ENCODE measurements at regions not wholly inside any gene's neighbourhood (a gene's known extent, or its start where the extent isn't known, plus 50 kb on each side); places are given as distances from the start of the nearest gene placed in this dataset.

GRCh38 chr5:74409712-74410111, 230.8 kb downstream of the ENC1 start:
- TF ChIP-seq CREB1 (IDR thresholded peaks at IDR 0.05; ENCODE audit: low read depth): no peak
- TF ChIP-seq ZBTB7A (IDR thresholded peaks at IDR 0.05; ENCODE audit: low read depth): no peak
- TF ChIP-seq CEBPB (IDR thresholded peaks at IDR 0.05): no peak
- TF ChIP-seq EP300 (IDR thresholded peaks at IDR 0.05; ENCODE audit: borderline replicate concordance): no peak
- TF ChIP-seq TAF1 (IDR thresholded peaks at IDR 0.05; ENCODE audit: low read depth): no peak
- TF ChIP-seq, protein P1, sequence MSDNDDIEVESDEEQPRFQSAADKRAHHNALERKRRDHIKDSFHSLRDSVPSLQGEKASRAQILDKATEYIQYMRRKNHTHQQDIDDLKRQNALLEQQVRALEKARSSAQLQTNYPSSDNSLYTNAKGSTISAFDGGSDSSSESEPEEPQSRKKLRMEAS (IDR thresholded peaks at IDR 0.05): no peak
- TF ChIP-seq TCF12 (IDR thresholded peaks at IDR 0.05; ENCODE audit: low read depth): no peak
- TF ChIP-seq EGR1 (IDR thresholded peaks at IDR 0.05): no peak
- no peak for TF ChIP-seq YY1 (IDR thresholded peaks at IDR 0.05; ENCODE audit: low read depth)
- no peak for TF ChIP-seq NFIC (IDR thresholded peaks at IDR 0.05)
- TF ChIP-seq, protein P2, sequence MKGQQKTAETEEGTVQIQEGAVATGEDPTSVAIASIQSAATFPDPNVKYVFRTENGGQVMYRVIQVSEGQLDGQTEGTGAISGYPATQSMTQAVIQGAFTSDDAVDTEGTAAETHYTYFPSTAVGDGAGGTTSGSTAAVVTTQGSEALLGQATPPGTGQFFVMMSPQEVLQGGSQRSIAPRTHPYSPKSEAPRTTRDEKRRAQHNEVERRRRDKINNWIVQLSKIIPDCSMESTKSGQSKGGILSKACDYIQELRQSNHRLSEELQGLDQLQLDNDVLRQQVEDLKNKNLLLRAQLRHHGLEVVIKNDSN (IDR thresholded peaks at IDR 0.05): no peak
- no peak for TF ChIP-seq RAD21 (IDR thresholded peaks at IDR 0.05; ENCODE audit: low read depth)
- no peak for TF ChIP-seq FOXM1 (IDR thresholded peaks at IDR 0.05; ENCODE audit: borderline replicate concordance, low read depth)

DNA sequence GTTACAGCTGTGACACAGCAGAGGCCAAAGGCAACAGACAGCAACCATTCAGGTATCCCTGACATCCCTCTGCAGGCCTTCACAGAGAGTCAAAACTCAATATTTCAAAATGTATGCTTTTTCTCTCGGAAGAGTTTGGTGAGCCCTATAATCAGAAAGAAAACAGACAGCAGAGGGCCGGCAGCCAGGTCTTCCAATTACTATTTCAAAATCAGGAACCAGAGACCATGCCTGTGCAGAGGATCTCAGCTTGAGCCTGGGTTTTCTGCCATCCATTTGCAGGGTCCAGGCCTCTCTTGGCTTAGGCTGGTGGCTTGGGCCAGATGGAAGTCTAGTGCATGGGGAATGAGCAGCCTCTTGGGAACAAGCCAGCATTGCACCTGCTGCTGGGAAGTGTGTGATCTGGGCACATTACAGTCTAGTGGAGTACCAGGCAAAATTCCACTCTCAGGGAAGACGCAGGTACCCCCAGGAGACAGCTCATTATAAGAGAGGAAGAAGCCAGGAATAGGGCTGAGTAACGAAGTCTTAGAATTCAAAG, 231.3 kb downstream of the ENC1 start:
- TF ChIP-seq NFIC (IDR thresholded peaks at IDR 0.05) (no peak), FOXM1 (IDR thresholded peaks at IDR 0.05; ENCODE audit: borderline replicate concordance, low read depth) (no peak), CREB1 (IDR thresholded peaks at IDR 0.05; ENCODE audit: low read depth) (no peak)
- TF ChIP-seq, protein P1 (IDR thresholded peaks at IDR 0.05): no peak

DNA sequence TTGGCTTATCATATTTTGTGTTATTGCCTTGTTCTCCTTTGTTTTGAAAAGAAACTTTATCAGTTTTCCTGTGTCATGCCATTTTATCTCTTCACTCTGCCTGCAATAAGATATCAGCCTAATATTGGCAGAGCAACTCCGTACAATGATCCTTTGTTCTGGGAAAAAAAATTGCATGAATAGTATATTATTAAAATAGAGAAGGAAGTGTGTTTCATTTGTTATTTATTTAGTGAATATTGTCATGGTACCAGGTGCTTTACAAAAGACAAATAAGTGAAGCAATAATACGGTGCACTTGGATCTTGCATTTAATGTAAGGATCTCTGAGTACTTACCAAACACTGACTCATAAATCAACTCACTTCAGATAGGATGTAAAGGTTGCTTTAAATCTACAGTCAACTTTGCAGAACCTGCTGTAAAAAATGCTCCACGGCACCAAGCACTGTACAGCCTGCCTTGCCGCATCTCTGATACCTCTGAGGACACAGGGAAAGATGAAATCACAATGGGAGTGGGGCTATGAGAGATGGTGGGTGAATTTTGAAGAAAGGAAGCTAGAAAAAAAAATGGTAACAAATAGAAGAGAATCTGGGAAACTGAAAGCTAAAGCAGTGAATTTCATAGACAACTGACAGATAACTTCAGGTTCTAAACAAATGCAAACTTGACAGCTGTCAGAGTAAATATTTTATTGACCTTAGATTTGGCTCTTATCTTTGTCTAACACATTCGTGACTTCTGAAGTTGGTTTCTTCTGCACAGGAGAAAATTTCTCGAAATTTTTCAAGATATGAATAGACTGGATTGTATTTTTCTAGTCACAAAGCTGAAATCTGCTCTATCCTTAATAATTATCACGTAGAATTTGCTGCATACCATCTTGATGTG, 232.1 kb downstream of the ENC1 start:
- TF ChIP-seq TAF1 (IDR thresholded peaks at IDR 0.05; ENCODE audit: low read depth) (no peak), CREB1 (IDR thresholded peaks at IDR 0.05; ENCODE audit: low read depth) (no peak), YY1 (IDR thresholded peaks at IDR 0.05; ENCODE audit: low read depth) (no peak), CEBPB (IDR thresholded peaks at IDR 0.05) (no peak), TEAD4 (IDR thresholded peaks at IDR 0.05) (no peak)
- TF ChIP-seq, protein P2 (IDR thresholded peaks at IDR 0.05): no peak

- TF ChIP-seq RAD21 (IDR thresholded peaks at IDR 0.05; ENCODE audit: low read depth) (no peak), TCF12 (IDR thresholded peaks at IDR 0.05; ENCODE audit: low read depth) (no peak), EP300 (IDR thresholded peaks at IDR 0.05; ENCODE audit: borderline replicate concordance) (no peak), TEAD4 (IDR thresholded peaks at IDR 0.05) (no peak), TAF1 (IDR thresholded peaks at IDR 0.05; ENCODE audit: low read depth) (no peak), CEBPB (IDR thresholded peaks at IDR 0.05) (no peak), CREB1 (IDR thresholded peaks at IDR 0.05; ENCODE audit: low read depth) (no peak), EGR1 (IDR thresholded peaks at IDR 0.05) (no peak), ZBTB7A (IDR thresholded peaks at IDR 0.05; ENCODE audit: low read depth) (no peak), FOXM1 (IDR thresholded peaks at IDR 0.05; ENCODE audit: borderline replicate concordance, low read depth) (no peak), NFIC (IDR thresholded peaks at IDR 0.05) (no peak), YY1 (IDR thresholded peaks at IDR 0.05; ENCODE audit: low read depth) (no peak)
- TF ChIP-seq, protein P1 (IDR thresholded peaks at IDR 0.05): no peak
- TF ChIP-seq, protein P3, sequence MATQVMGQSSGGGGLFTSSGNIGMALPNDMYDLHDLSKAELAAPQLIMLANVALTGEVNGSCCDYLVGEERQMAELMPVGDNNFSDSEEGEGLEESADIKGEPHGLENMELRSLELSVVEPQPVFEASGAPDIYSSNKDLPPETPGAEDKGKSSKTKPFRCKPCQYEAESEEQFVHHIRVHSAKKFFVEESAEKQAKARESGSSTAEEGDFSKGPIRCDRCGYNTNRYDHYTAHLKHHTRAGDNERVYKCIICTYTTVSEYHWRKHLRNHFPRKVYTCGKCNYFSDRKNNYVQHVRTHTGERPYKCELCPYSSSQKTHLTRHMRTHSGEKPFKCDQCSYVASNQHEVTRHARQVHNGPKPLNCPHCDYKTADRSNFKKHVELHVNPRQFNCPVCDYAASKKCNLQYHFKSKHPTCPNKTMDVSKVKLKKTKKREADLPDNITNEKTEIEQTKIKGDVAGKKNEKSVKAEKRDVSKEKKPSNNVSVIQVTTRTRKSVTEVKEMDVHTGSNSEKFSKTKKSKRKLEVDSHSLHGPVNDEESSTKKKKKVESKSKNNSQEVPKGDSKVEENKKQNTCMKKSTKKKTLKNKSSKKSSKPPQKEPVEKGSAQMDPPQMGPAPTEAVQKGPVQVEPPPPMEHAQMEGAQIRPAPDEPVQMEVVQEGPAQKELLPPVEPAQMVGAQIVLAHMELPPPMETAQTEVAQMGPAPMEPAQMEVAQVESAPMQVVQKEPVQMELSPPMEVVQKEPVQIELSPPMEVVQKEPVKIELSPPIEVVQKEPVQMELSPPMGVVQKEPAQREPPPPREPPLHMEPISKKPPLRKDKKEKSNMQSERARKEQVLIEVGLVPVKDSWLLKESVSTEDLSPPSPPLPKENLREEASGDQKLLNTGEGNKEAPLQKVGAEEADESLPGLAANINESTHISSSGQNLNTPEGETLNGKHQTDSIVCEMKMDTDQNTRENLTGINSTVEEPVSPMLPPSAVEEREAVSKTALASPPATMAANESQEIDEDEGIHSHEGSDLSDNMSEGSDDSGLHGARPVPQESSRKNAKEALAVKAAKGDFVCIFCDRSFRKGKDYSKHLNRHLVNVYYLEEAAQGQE (IDR thresholded peaks at IDR 0.05; ENCODE audit: low read depth): no peak
- TF ChIP-seq, protein P2 (IDR thresholded peaks at IDR 0.05): no peak
These were observed 232.8 kb downstream of the ENC1 start for GRCh38 chr5:74407701-74408100.

DNA sequence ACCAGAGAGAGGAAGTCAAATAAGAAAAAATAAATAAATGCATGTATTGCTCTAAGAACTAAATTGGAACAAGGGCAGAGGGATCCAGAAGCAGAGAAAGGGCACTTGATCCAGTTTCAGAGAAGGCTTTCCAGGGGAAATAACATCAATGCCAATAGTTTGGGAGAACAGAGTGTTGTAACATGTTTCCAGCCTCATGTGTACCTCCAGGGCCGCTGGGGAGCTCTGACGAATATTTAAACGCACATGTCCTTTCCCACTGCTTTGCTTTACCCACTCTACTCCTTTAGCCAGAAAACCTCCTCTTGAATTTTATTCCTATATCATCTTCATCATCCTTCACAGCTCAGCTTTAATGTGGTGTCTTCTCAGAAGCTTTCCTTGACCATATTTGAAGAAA, 233.7 kb downstream of the ENC1 start:
- TF ChIP-seq TCF12 (IDR thresholded peaks at IDR 0.05; ENCODE audit: low read depth) (no peak), TEAD4 (IDR thresholded peaks at IDR 0.05) (no peak), EP300 (IDR thresholded peaks at IDR 0.05; ENCODE audit: borderline replicate concordance) (no peak), CEBPB (IDR thresholded peaks at IDR 0.05) (no peak), FOXM1 (IDR thresholded peaks at IDR 0.05; ENCODE audit: borderline replicate concordance, low read depth) (no peak), NFIC (IDR thresholded peaks at IDR 0.05) (no peak), EGR1 (IDR thresholded peaks at IDR 0.05) (no peak), ZBTB7A (IDR thresholded peaks at IDR 0.05; ENCODE audit: low read depth) (no peak)
- TF ChIP-seq, protein P1 (IDR thresholded peaks at IDR 0.05): no peak
- TF ChIP-seq, protein P3 (IDR thresholded peaks at IDR 0.05; ENCODE audit: low read depth): no peak
- TF ChIP-seq, protein P2 (IDR thresholded peaks at IDR 0.05): no peak
